Keratinocyte (primary cell): ENCODE measurements at regions not wholly inside any gene's neighbourhood (a gene's known extent, or its start where the extent isn't known, plus 50 kb on each side); places are given as distances from the start of the nearest gene placed in this dataset.

Experiments
- DNase-seq: peaks from one replicate; pipeline ENCODE4 v3.0.0-alpha.2; 2011; ENCODE audit warnings: low read depth, missing footprints, low spot score
- FAIRE-seq: peaks from 2 replicates; lab custom pipeline; 2011; peaks lifted over from hg19 to GRCh38; lab: Jason Lieb, UNC
- H2AFZ ChIP-seq: 2 replicates; pipeline ENCODE4 v1.6.0; 2012; ENCODE audit warnings: low read length, control low read depth, inconsistent platforms; ENCODE audit not compliant: control insufficient read depth
- H3K27ac ChIP-seq: 2 replicates; pipeline ENCODE4 v1.5.1; 2011; ENCODE audit warnings: low read length; ENCODE audit not compliant: control insufficient read depth, insufficient read depth
- H3K27me3 ChIP-seq: 3 replicates; pipeline ENCODE4 v1.6.0; 2011; ENCODE audit warnings: low read length; ENCODE audit not compliant: control insufficient read depth, insufficient read depth; ENCODE audit errors: extremely low read depth
- H3K36me3 ChIP-seq, 2 experiments: 2 replicates in 1 of 2; 3 replicates in 1 of 2; pipeline ENCODE4 v1.5.1; 2011; ENCODE audit warnings: low read length in 2 of 2, mild to moderate bottlenecking in 1 of 2; ENCODE audit not compliant: control insufficient read depth in 2 of 2, insufficient read depth in 2 of 2; ENCODE audit errors: extremely low read depth in 1 of 2
- H3K4me1 ChIP-seq: 3 replicates; pipeline ENCODE4 v1.5.1; 2011; ENCODE audit warnings: low read length; ENCODE audit not compliant: control insufficient read depth, insufficient read depth; ENCODE audit errors: extremely low read depth
- H3K4me2 ChIP-seq: 3 replicates; pipeline ENCODE4 v1.6.0; 2011; ENCODE audit warnings: low read depth, low read length; ENCODE audit not compliant: control insufficient read depth, insufficient read depth; ENCODE audit errors: extremely low read depth
- H3K4me3 ChIP-seq, 3 experiments: fragments of 200-600 bp in 1 of 3; sonication (generic) in 1 of 3; 2 replicates in 2 of 3; 3 replicates in 1 of 3; pipeline ENCODE4 v1.5.1; 2011 to 2016; ENCODE audit warnings: low read length in 3 of 3, mild to moderate bottlenecking in 3 of 3, control low read depth in 2 of 3, inconsistent platforms in 1 of 3, low read depth in 1 of 3, mixed read lengths in 1 of 3, mixed run types in 1 of 3, moderate library complexity in 1 of 3; ENCODE audit not compliant: control insufficient read depth in 2 of 3, insufficient read depth in 2 of 3; ENCODE audit errors: extremely low read depth in 1 of 3
- H3K79me2 ChIP-seq: 2 replicates; pipeline ENCODE4 v1.6.0; 2012; ENCODE audit warnings: low read length; ENCODE audit not compliant: control insufficient read depth, insufficient read depth
- H3K9ac ChIP-seq: 3 replicates; pipeline ENCODE4 v1.6.0; 2011; ENCODE audit warnings: low read length; ENCODE audit not compliant: control insufficient read depth, insufficient read depth; ENCODE audit errors: extremely low read depth
- H3K9me1 ChIP-seq: 3 replicates; pipeline ENCODE4 v1.6.0; 2011; ENCODE audit warnings: low read length; ENCODE audit not compliant: control insufficient read depth, insufficient read depth; ENCODE audit errors: extremely low read depth
- H3K9me3 ChIP-seq: 2 replicates; pipeline ENCODE4 v1.5.1; 2012; ENCODE audit warnings: low read depth, low read length; ENCODE audit not compliant: control insufficient read depth
- H4K20me1 ChIP-seq: 3 replicates; pipeline ENCODE4 v1.6.0; 2011; ENCODE audit warnings: low read length; ENCODE audit not compliant: control insufficient read depth, insufficient read depth; ENCODE audit errors: extremely low read depth
- CTCF ChIP-seq, 3 experiments: IDR thresholded peaks in 1 of 3; conservative IDR thresholded peaks in 1 of 3; optimal IDR thresholded peaks in 1 of 3; 2 replicates in 2 of 3; 3 replicates in 1 of 3; pipeline versions ENCODE3 to v1.5.1; 2011; ENCODE audit warnings: low read length in 3 of 3, mild to moderate bottlenecking in 3 of 3, moderate library complexity in 2 of 3, control low read depth in 1 of 3, inconsistent platforms in 1 of 3; ENCODE audit not compliant: insufficient read depth in 2 of 3; ENCODE audit errors: extremely low read depth in 1 of 3
- EZH2 ChIP-seq: IDR thresholded peaks from one replicate; pipeline ENCODE4 v1.6.1; 2012; ENCODE audit warnings: inconsistent platforms, mild to moderate bottlenecking, low read length, moderate library complexity
- dilution Hi-C: fragments of 300-500 bp; cut with MboI; formaldehyde crosslinking; loops from one replicate; pipeline ENCODE4 v1.7.0; 2020; ENCODE audit warnings: low sequenced_read_pairs; ENCODE audit not compliant: extremely low pct_ligation_motif_present

- no peaks in the 10 kb centered on the region for H3K27me3 ChIP-seq
- no peaks in the 10 kb centered on the region for H3K9me1 ChIP-seq
- dilution Hi-C loops, result no loop called here
- H3K4me3 ChIP-seq, result no peak overlapping the region
- no peak overlapping the region for H3K9ac ChIP-seq
- TF ChIP-seq CTCF (optimal IDR thresholded peaks at IDR 0.05 in 1 of 3, IDR thresholded peaks at IDR 0.05 in 1 of 3, conservative IDR thresholded peaks at IDR 0.05 in 1 of 3; ENCODE audit: extremely low read depth in 1 of 3, insufficient read depth in 2 of 3, low read length in 3 of 3) (no peak), EZH2 (no peak)
- H3K27ac ChIP-seq, result no peak overlapping the region
- no peaks in the 10 kb centered on the region for H4K20me1 ChIP-seq
- no peaks in the 10 kb centered on the region for H3K4me1 ChIP-seq
- H3K36me3 ChIP-seq, result no peaks in the 10 kb centered on the region
- H2AFZ ChIP-seq, result no peak overlapping the region
- no peak for FAIRE-seq
- DNase-seq, result no peak
- H3K4me2 ChIP-seq, result no peak overlapping the region
- H3K9me3 ChIP-seq, result no peaks in the 10 kb centered on the region
- no peaks in the 10 kb centered on the region for H3K79me2 ChIP-seq
Observed at GRCh38 chr3:4021162-4021561, 221.9 kb downstream of the LRRN1 start.

- Histone ChIP-seq H3K4me2 (no peak overlapping the region), H4K20me1 (no peaks in the 10 kb centered on the region), H3K9ac (no peak overlapping the region), H3K9me1 (no peaks in the 10 kb centered on the region), H3K9me3 (no peaks in the 10 kb centered on the region), H3K36me3 (no peaks in the 10 kb centered on the region), H3K4me3 (no peak overlapping the region), H3K79me2 (no peaks in the 10 kb centered on the region), H2AFZ (no peak overlapping the region), H3K4me1 (no peaks in the 10 kb centered on the region), H3K27me3 (no peaks in the 10 kb centered on the region), H3K27ac (no peak overlapping the region)
- dilution Hi-C loops, result no loop called here
- DNase-seq (no peak), FAIRE-seq (no peak)
- no peak for TF ChIP-seq EZH2
- no peak for TF ChIP-seq CTCF (optimal IDR thresholded peaks at IDR 0.05 in 1 of 3, IDR thresholded peaks at IDR 0.05 in 1 of 3, conservative IDR thresholded peaks at IDR 0.05 in 1 of 3; ENCODE audit: extremely low read depth in 1 of 3, insufficient read depth in 2 of 3, low read length in 3 of 3)
Observed at GRCh38 chr3:4029135-4029534, 229.9 kb downstream of the LRRN1 start.
